Hepatocyte (in vitro differentiated cells): ENCODE measurements at regions not wholly inside any gene's neighbourhood (a gene's known extent, or its start where the extent isn't known, plus 50 kb on each side); places are given as distances from the start of the nearest gene placed in this dataset.

Source experiments
- DNase-seq: peaks from one replicate; pipeline ENCODE4 v3.0.0-alpha.2; 2016; ENCODE audit warnings: low spot score
- H2AFZ ChIP-seq: fragments of 200-600 bp; sonication (generic); 2 replicates; pipeline ENCODE4 v1.6.0; 2016; ENCODE audit warnings: antibody characterized with exemption, mild to moderate bottlenecking
- H3K27ac ChIP-seq: fragments of 200-600 bp; sonication (generic); 2 replicates; pipeline ENCODE4 v1.5.1; 2016; ENCODE audit warnings: mild to moderate bottlenecking
- H3K27me3 ChIP-seq: fragments of 200-600 bp; sonication (generic); 2 replicates; pipeline ENCODE4 v1.6.1; 2016
- H3K36me3 ChIP-seq: fragments of 200-600 bp; sonication (generic); replicated peaks from 2 replicates; pipeline ENCODE4 v1.5.1; 2016; ENCODE audit warnings: low read depth; ENCODE audit not compliant: insufficient read depth
- H3K4me1 ChIP-seq: fragments of 200-600 bp; sonication (generic); 2 replicates; pipeline ENCODE4 v1.5.1; 2016; ENCODE audit warnings: mild to moderate bottlenecking, moderate library complexity; ENCODE audit not compliant: insufficient read depth
- H3K4me2 ChIP-seq: fragments of 200-600 bp; sonication (generic); 2 replicates; pipeline ENCODE4 v1.6.0; 2016
- H3K4me3 ChIP-seq: fragments of 200-600 bp; sonication (generic); 2 replicates; pipeline ENCODE4 v1.5.1; 2016; ENCODE audit warnings: mild to moderate bottlenecking
- H3K79me2 ChIP-seq: fragments of 200-600 bp; sonication (generic); 2 replicates; pipeline ENCODE4 v1.6.0; 2017; ENCODE audit warnings: mild to moderate bottlenecking
- H3K9me2 ChIP-seq: fragments of 200-600 bp; sonication (generic); replicated peaks from 2 replicates; pipeline ENCODE4 v1.6.0; 2017; ENCODE audit warnings: mild to moderate bottlenecking; ENCODE audit not compliant: insufficient read depth
- H3K9me3 ChIP-seq: fragments of 200-600 bp; sonication (generic); 2 replicates; pipeline ENCODE4 v1.5.1; 2016; ENCODE audit warnings: low read depth, mild to moderate bottlenecking
- H4K20me1 ChIP-seq: fragments of 200-600 bp; sonication (generic); 2 replicates; pipeline ENCODE4 v1.6.0; 2016; ENCODE audit warnings: mild to moderate bottlenecking; ENCODE audit not compliant: insufficient read depth, poor library complexity, severe bottlenecking
- EZH2 ChIP-seq: fragments of 200-600 bp; sonication (generic); IDR thresholded peaks from 2 replicates; pipeline ENCODE4 v1.6.1; 2016; ENCODE audit warnings: antibody characterized with exemption, mild to moderate bottlenecking, borderline replicate concordance
- EZH2phosphoT487 ChIP-seq: fragments of 200-600 bp; sonication (generic); IDR thresholded peaks from one replicate; pipeline ENCODE4 v1.6.1; 2018; ENCODE audit warnings: antibody characterized with exemption, mild to moderate bottlenecking, low read depth, moderate library complexity; ENCODE audit not compliant: unreplicated experiment, severe bottlenecking
- WGBS: methylation state at CpG from one replicate; pipeline ENCODE4 v1.1.6; 2016; ENCODE audit warnings: low lambda C conversion rate; ENCODE audit errors: missing lambda C conversion rate; 5-methylcytosine and 5-hydroxymethylcytosine counted together
- TF ChIP-seq, protein P1 (sequence below): fragments of 200-600 bp; sonication (generic); IDR thresholded peaks from 2 replicates; pipeline ENCODE4 v1.5.1; 2016; ENCODE audit warnings: antibody characterized with exemption, mild to moderate bottlenecking; ENCODE audit not compliant: poor library complexity

DNA sequence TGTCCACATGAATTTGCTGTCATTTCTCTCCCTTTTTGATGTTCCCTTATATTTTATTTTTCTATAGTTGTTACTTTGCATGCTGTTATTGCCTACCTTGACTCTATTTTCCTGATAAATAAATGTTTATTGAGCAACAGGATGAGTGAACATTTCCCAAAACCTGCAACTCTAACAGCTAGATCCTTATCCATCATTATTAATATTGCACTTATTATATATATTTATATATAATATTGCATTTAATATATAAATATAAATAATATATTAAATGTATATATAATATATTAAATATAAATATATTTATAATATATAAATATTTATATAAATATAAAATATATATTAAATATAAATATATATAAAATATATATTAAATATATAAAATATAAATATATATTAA, 436.1 kb upstream of the MMADHC start:
- Histone ChIP-seq H3K36me3 (no peaks in the 10 kb centered on the region), H3K9me3 (no peaks in the 10 kb centered on the region), H3K4me3 (no peak overlapping the region), H3K79me2 (no peaks in the 10 kb centered on the region), H4K20me1 (no peaks in the 10 kb centered on the region), H3K27me3 (no peaks in the 10 kb centered on the region), H2AFZ (no peak overlapping the region), H3K27ac (no peak overlapping the region), H3K4me2 (no peak overlapping the region), H3K4me1 (no peaks in the 10 kb centered on the region), H3K9me2 (no peaks in the 10 kb centered on the region)
- DNase-seq: no peak
- TF ChIP-seq EZH2: no peak
- no peak for TF ChIP-seq EZH2phosphoT487
- TF ChIP-seq, protein P1, sequence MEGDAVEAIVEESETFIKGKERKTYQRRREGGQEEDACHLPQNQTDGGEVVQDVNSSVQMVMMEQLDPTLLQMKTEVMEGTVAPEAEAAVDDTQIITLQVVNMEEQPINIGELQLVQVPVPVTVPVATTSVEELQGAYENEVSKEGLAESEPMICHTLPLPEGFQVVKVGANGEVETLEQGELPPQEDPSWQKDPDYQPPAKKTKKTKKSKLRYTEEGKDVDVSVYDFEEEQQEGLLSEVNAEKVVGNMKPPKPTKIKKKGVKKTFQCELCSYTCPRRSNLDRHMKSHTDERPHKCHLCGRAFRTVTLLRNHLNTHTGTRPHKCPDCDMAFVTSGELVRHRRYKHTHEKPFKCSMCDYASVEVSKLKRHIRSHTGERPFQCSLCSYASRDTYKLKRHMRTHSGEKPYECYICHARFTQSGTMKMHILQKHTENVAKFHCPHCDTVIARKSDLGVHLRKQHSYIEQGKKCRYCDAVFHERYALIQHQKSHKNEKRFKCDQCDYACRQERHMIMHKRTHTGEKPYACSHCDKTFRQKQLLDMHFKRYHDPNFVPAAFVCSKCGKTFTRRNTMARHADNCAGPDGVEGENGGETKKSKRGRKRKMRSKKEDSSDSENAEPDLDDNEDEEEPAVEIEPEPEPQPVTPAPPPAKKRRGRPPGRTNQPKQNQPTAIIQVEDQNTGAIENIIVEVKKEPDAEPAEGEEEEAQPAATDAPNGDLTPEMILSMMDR: no peak

DNA sequence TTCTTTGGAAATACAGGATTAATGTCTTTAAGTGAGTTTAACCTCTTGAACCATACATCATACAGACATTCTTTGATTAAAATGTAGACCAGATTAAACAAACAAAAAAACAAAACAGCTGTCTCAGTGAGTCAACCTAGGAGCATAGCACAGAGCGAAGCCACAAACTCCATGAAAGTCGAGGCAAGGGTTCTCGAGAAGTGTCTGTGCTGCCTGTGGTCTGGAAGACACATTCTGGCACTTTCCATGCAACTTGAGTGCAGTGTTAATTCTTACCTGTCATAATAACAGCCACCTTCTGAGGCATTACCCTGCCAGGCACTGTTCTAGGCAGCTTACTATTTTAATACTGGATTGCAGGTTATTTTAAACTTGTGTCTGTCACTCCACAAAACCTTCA, 435.5 kb upstream of the MMADHC start:
- WGBS: 80% methylated on average over 3 of the region's 3 CpGs
- no peaks in the 10 kb centered on the region for H3K9me2 ChIP-seq
- H3K4me2 ChIP-seq: no peak overlapping the region
- no peaks in the 10 kb centered on the region for H4K20me1 ChIP-seq
- H3K79me2 ChIP-seq: no peaks in the 10 kb centered on the region
- TF ChIP-seq EZH2: no peak
- TF ChIP-seq, protein P1: no peak
- TF ChIP-seq EZH2phosphoT487: no peak
- no peak overlapping the region for H3K27ac ChIP-seq
- DNase-seq: no peak
- H3K4me3 ChIP-seq: no peak overlapping the region
- no peaks in the 10 kb centered on the region for H3K27me3 ChIP-seq
- H3K4me1 ChIP-seq: no peaks in the 10 kb centered on the region
- H2AFZ ChIP-seq: no peak overlapping the region
- H3K9me3 ChIP-seq: no peaks in the 10 kb centered on the region
- no peaks in the 10 kb centered on the region for H3K36me3 ChIP-seq

DNA sequence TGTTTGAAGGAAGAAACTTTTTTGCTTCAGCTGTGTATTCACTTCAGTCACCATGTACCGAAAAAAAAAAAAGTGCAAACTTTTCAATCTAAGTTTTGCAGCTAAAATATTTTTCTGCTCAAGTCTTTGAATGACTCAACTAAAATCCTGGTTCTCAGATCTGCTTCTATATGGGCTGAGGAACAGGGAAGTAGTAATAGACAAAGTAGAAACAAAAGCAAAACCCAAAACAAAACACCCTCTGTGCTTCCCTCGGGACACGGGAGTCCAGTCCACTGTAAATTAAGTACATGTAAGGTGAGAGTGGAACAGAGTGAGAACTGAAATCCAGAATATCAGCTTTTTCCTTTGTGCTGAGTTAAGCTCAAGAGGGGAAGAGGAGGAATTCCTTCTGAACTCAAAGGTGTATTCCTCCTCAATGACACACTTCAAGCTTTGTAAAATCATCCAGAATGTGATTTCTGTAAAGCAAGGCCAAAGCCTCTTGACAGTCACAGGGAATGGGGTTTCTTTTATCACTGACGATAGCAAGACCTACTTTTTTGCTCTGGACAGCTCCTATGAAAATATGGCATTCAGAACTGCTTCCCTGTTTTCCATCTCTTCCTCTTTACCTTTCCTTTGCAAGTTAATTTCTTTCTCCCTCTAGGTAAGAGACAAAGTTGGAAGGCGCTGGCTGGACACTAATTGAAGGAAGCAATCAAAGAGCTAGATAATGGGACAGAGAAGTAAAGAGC, 433.5 kb upstream of the MMADHC start:
- no peak overlapping the region for H3K4me2 ChIP-seq
- no peak overlapping the region for H2AFZ ChIP-seq
- TF ChIP-seq EZH2phosphoT487 (no peak), EZH2 (no peak)
- TF ChIP-seq, protein P1: no peak
- WGBS: 72% methylated on average over 5 of the region's 5 CpGs
- no peaks in the 10 kb centered on the region for H3K27me3 ChIP-seq
- no peaks in the 10 kb centered on the region for H3K36me3 ChIP-seq
- no peak for DNase-seq
- no peaks in the 10 kb centered on the region for H4K20me1 ChIP-seq
- no peaks in the 10 kb centered on the region for H3K9me3 ChIP-seq
- no peaks in the 10 kb centered on the region for H3K79me2 ChIP-seq
- H3K4me3 ChIP-seq: no peak overlapping the region
- no peak overlapping the region for H3K27ac ChIP-seq
- H3K4me1 ChIP-seq: no peaks in the 10 kb centered on the region
- no peaks in the 10 kb centered on the region for H3K9me2 ChIP-seq

DNA sequence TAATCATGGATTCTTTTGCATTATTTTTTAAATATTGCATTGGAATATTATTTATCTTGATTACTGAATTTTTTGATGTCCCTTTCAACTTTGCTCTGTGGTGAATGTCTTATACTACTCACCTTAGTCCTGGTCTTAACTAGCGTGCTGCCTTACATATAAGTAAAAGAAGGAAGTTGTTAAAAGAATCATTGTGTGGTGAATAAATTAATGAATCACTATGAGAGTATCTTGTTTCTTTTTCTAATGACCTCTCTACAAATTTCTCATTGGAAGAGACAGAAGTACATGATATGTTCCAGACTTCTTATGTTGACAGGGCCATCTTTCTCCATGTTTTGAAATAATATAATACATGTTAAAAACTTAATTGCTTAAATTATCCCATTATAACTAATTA, 432.6 kb upstream of the MMADHC start:
- Histone ChIP-seq H3K9me2 (no peaks in the 10 kb centered on the region), H3K4me1 (no peaks in the 10 kb centered on the region), H3K9me3 (no peaks in the 10 kb centered on the region), H4K20me1 (no peaks in the 10 kb centered on the region), H3K27me3 (no peaks in the 10 kb centered on the region), H3K79me2 (no peaks in the 10 kb centered on the region), H3K4me3 (no peak overlapping the region), H3K4me2 (no peak overlapping the region), H3K36me3 (no peaks in the 10 kb centered on the region), H2AFZ (no peak overlapping the region), H3K27ac (no peak overlapping the region)
- no peak for DNase-seq
- WGBS: 97% methylated on average over 1 of the region's 1 CpG
- TF ChIP-seq EZH2: no peak
- no peak for TF ChIP-seq EZH2phosphoT487
- TF ChIP-seq, protein P1: no peak
